SU-DHL-6 (cell line): ENCODE measurements at regions not wholly inside any gene's neighbourhood (a gene's known extent, or its start where the extent isn't known, plus 50 kb on each side); places are given as distances from the start of the nearest gene placed in this dataset.

Experiments
- H2AFZ ChIP-seq: fragments of 200-600 bp; sonication (generic); 2 replicates; pipeline ENCODE4 v1.6.1; 2014; ENCODE audit warnings: low read depth, mild to moderate bottlenecking, moderate library complexity, mixed read lengths, antibody characterized with exemption, low read length; ENCODE audit not compliant: severe bottlenecking
- H3F3A ChIP-seq: fragments of 200-600 bp; shearing (Covaris generic); 2 replicates; pipeline ENCODE4 v1.6.0; 2016; ENCODE audit warnings: antibody characterized with exemption, mild to moderate bottlenecking; ENCODE audit not compliant: insufficient read depth
- H3K27ac ChIP-seq: fragments of 200-600 bp; sonication (generic); 2 replicates; pipeline ENCODE4 v1.5.1; 2016; ENCODE audit warnings: low read depth, mild to moderate bottlenecking, low read length, moderate library complexity, mixed read lengths
- H3K27me3 ChIP-seq: fragments of 200-600 bp; sonication (generic), shearing (Covaris generic); 2 replicates; pipeline ENCODE4 v1.6.0; 2014; ENCODE audit warnings: mild to moderate bottlenecking, low read length
- H3K36me3 ChIP-seq: fragments of 200-600 bp; sonication (generic); 2 replicates; pipeline ENCODE4 v1.6.1; 2014; ENCODE audit warnings: mild to moderate bottlenecking, low read length, mixed read lengths
- H3K4me2 ChIP-seq: fragments of 300-600, 200-600 bp; shearing (Covaris generic), sonication (generic); 2 replicates; pipeline ENCODE4 v1.6.0; 2014; ENCODE audit warnings: low read length, low read depth, mild to moderate bottlenecking; ENCODE audit not compliant: poor library complexity, severe bottlenecking
- H3K4me3 ChIP-seq: fragments of 200-600 bp; sonication (generic); 2 replicates; pipeline ENCODE4 v1.5.1; 2014; ENCODE audit warnings: antibody characterized with exemption, low read length, mild to moderate bottlenecking, mixed read lengths; ENCODE audit not compliant: insufficient read depth, poor library complexity, severe bottlenecking
- H3K79me2 ChIP-seq: fragments of 200-600 bp; sonication (generic); 2 replicates; pipeline ENCODE4 v1.6.1; 2014; ENCODE audit warnings: mild to moderate bottlenecking, low read length, moderate library complexity; ENCODE audit not compliant: insufficient read depth
- H3K9ac ChIP-seq: fragments of 200-600 bp; sonication (generic); 2 replicates; pipeline ENCODE4 v1.7.0; 2014; ENCODE audit warnings: mild to moderate bottlenecking, low read length
- H3K9me2 ChIP-seq: fragments of 200-600 bp; sonication (generic); replicated peaks from 2 replicates; pipeline ENCODE4 v1.6.1; 2014; ENCODE audit warnings: low read length; ENCODE audit not compliant: insufficient read depth
- H3K9me3 ChIP-seq: fragments of 200-600 bp; sonication (generic); 2 replicates; pipeline ENCODE4 v1.6.1; 2014; ENCODE audit warnings: low read length, mixed read lengths; ENCODE audit not compliant: insufficient read depth
- H4K20me1 ChIP-seq: fragments of 200-600 bp; sonication (generic); 2 replicates; pipeline ENCODE4 v1.6.1; 2014; ENCODE audit warnings: low read depth, mild to moderate bottlenecking, antibody characterized with exemption, low read length, moderate library complexity, mixed read lengths
- EZH2phosphoT487 ChIP-seq: fragments of 200-600 bp; sonication (generic), shearing (Covaris generic); conservative IDR thresholded peaks from 2 replicates; pipeline ENCODE4 v1.6.1; 2018; ENCODE audit warnings: mild to moderate bottlenecking, antibody characterized with exemption, low read length, moderate library complexity, mixed read lengths
- TF ChIP-seq, protein P1 (sequence below): fragments of 200-600 bp; sonication (generic); IDR thresholded peaks from one replicate; pipeline ENCODE4 v1.5.1; 2017; ENCODE audit warnings: antibody characterized with exemption, mild to moderate bottlenecking, low read length, moderate library complexity; ENCODE audit not compliant: insufficient read depth, poor library complexity, severe bottlenecking

DNA sequence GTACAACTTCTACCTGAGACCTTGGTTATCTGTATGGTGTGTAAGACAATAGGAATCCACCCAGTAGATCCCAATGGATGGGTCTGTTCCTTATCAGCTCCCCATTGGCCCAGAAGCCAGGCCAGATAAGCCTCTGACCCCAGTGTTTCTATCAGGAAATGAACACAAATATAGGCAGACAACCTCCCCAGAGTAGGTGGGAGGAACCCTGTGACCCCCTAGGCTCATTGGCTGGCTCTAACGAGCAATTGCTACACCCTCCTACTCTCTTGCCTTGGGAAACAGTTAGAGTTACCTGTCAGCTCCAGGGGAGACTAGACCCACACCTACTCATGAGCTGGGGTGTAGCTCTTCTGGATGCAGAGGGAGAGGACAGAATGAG is 299.9 kb downstream of the UACA start:
- TF ChIP-seq EZH2phosphoT487 = no peak
- TF ChIP-seq, protein P1, sequence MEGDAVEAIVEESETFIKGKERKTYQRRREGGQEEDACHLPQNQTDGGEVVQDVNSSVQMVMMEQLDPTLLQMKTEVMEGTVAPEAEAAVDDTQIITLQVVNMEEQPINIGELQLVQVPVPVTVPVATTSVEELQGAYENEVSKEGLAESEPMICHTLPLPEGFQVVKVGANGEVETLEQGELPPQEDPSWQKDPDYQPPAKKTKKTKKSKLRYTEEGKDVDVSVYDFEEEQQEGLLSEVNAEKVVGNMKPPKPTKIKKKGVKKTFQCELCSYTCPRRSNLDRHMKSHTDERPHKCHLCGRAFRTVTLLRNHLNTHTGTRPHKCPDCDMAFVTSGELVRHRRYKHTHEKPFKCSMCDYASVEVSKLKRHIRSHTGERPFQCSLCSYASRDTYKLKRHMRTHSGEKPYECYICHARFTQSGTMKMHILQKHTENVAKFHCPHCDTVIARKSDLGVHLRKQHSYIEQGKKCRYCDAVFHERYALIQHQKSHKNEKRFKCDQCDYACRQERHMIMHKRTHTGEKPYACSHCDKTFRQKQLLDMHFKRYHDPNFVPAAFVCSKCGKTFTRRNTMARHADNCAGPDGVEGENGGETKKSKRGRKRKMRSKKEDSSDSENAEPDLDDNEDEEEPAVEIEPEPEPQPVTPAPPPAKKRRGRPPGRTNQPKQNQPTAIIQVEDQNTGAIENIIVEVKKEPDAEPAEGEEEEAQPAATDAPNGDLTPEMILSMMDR = no peak
- Histone ChIP-seq H3K27me3 (no peaks in the 10 kb centered on the region), H3K79me2 (no peaks in the 10 kb centered on the region), H3K9me3 (no peaks in the 10 kb centered on the region), H3K36me3 (no peaks in the 10 kb centered on the region), H3K4me2 (no peak overlapping the region), H3K9ac (no peak overlapping the region), H3K4me3 (no peak overlapping the region), H4K20me1 (no peaks in the 10 kb centered on the region), H3K27ac (no peak overlapping the region), H3F3A (no peaks in the 10 kb centered on the region), H2AFZ (no peak overlapping the region), H3K9me2 (no peaks in the 10 kb centered on the region)

DNA sequence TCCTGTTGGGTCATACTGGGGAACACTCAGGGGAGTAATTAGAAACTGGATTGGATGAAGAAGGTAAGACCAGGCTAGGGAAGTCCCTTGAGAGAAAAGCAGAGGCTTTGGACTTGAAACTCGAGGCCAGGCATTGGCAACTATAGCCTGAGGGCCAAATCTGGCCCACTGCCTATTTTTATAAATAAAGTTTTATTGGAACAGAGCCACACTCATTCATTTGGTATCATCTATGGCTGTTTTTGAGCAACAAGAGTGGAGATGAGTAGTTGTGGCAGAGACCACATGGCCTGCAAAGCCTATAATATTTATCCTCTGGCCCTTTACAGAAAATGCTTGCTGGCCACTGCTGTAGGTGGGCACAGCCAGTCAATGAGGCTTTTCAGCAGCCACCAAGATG is 301.4 kb downstream of the UACA start:
- TF ChIP-seq, protein P1 = no peak
- TF ChIP-seq EZH2phosphoT487 = no peak

DNA sequence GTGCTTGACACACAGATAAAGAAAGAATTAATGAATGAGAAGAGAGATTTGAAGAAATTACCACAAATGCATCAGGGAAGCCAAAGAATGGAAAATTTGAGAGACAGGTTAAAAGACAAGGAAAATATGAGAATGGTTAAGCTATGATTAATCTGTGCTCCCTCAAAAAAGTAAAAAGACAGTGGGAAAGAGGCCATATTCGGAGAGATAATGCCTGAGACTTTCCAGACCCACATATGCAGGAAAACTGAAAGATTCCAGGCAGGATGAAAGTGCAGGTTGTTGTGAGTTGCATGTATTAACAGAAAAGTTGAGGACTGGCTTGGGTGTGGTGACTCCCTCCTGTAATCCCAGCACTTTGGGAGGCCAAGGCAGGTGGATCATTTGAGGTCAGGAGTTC is 302.3 kb downstream of the UACA start:
- Histone ChIP-seq H3K9me2 (no peaks in the 10 kb centered on the region), H3K79me2 (no peaks in the 10 kb centered on the region), H2AFZ (no peak overlapping the region), H3K4me2 (no peak overlapping the region), H3K27ac (no peak overlapping the region), H3F3A (no peaks in the 10 kb centered on the region), H3K27me3 (no peaks in the 10 kb centered on the region), H3K9me3 (no peaks in the 10 kb centered on the region), H3K36me3 (no peaks in the 10 kb centered on the region), H3K9ac (no peak overlapping the region), H4K20me1 (no peaks in the 10 kb centered on the region), H3K4me3 (no peak overlapping the region)
- no peak for TF ChIP-seq EZH2phosphoT487
- TF ChIP-seq, protein P1 = no peak

More for the DNA sequence above, 301.4 kb downstream of the UACA start:
- H4K20me1 ChIP-seq = no peaks in the 10 kb centered on the region
- H3K4me3 ChIP-seq = no peak overlapping the region
- H3K36me3 ChIP-seq = no peaks in the 10 kb centered on the region
- no peaks in the 10 kb centered on the region for H3K79me2 ChIP-seq
- H3F3A ChIP-seq = no peaks in the 10 kb centered on the region
- no peaks in the 10 kb centered on the region for H3K9me3 ChIP-seq
- H3K27ac ChIP-seq = no peak overlapping the region
- H2AFZ ChIP-seq = no peak overlapping the region
- H3K4me2 ChIP-seq = no peak overlapping the region
- no peaks in the 10 kb centered on the region for H3K27me3 ChIP-seq
- no peaks in the 10 kb centered on the region for H3K9me2 ChIP-seq
- no peak overlapping the region for H3K9ac ChIP-seq

DNA sequence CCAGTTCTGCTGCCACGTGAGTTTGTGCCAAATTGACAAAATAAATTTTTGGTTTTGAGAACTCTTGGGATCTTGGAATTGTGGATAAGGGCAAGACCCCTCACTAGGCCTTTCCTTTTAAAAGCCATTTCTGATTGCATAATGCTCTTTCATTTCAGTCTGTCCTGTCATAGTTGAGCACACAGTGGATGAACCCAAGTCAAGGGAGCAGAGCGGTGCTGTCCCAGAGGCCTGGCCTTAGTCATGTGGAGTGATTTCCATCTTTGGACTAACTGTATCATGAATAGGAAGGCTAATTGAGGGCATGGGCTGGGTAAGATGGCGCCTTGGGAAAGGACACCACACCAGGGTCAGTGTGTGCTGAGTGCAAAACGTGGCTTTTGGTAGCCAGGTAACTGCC is 304.0 kb downstream of the UACA start:
- no peak overlapping the region for H2AFZ ChIP-seq

More for the DNA sequence above, 304.0 kb downstream of the UACA start:
- Histone ChIP-seq H3K27me3 (no peaks in the 10 kb centered on the region), H3F3A (no peaks in the 10 kb centered on the region), H3K36me3 (no peaks in the 10 kb centered on the region), H3K4me3 (no peak overlapping the region), H3K79me2 (no peaks in the 10 kb centered on the region), H3K9ac (no peak overlapping the region), H4K20me1 (no peaks in the 10 kb centered on the region), H3K4me2 (no peak overlapping the region), H3K9me2 (no peaks in the 10 kb centered on the region), H3K27ac (no peak overlapping the region), H3K9me3 (no peaks in the 10 kb centered on the region)
- TF ChIP-seq EZH2phosphoT487 = no peak
- TF ChIP-seq, protein P1 = no peak
